Uterus (tissue), 3 donors: ENCODE measurements at regions not wholly inside any gene's neighbourhood (a gene's known extent, or its start where the extent isn't known, plus 50 kb on each side); places are given as distances from the start of the nearest gene placed in this dataset.
A peak's percentile ranks its signal among the peaks of the same experiment; 100 is the strongest.

Source experiments
- DNase-seq, 2 donors: peaks; one replicate each; pipeline ENCODE4 v3.0.0-alpha.2; 2019 to 2020
- H3K27ac ChIP-seq, 2 donors: fragments of 200-600 bp; sonication (generic); 1 replicate in 1 of 2; 2 replicates in 1 of 2; pipeline ENCODE4 v1.5.1; 2016 to 2018
- H3K27me3 ChIP-seq, 2 donors: fragments of 200-600 bp; sonication (generic); one replicate each; pipeline ENCODE4 v1.5.1; 2018 to 2019; ENCODE audit warnings: control low read depth in 1 of 2
- H3K36me3 ChIP-seq, 2 donors: fragments of 200-600 bp; sonication (generic); one replicate each; pipeline ENCODE4 v1.5.1; 2019; ENCODE audit warnings: control low read depth in 1 of 2
- H3K4me1 ChIP-seq, 2 donors: fragments of 200-600 bp; sonication (generic); one replicate each; pipeline ENCODE4 v1.5.1; 2018 to 2019; ENCODE audit warnings: control low read depth in 1 of 2
- H3K4me3 ChIP-seq, 2 donors: fragments of 200-600 bp; sonication (generic); 1 replicate in 1 of 2; 2 replicates in 1 of 2; pipeline ENCODE4 v1.5.1; 2018 to 2019; ENCODE audit warnings: mild to moderate bottlenecking in 1 of 2
- H3K9me3 ChIP-seq, 2 donors: fragments of 200-600 bp; sonication (generic); one replicate each; pipeline ENCODE4 v1.5.1; 2019; ENCODE audit warnings: control low read depth in 1 of 2
- POLR2A ChIP-seq, 2 donors: fragments of 450-650 bp; IDR thresholded peaks; one replicate each; pipeline ENCODE4 v1.6.1; 2016; ENCODE audit warnings: antibody characterized with exemption in 2 of 2, mild to moderate bottlenecking in 1 of 2, moderate library complexity in 1 of 2
- intact Hi-C: fragments of 100-400 bp; cut with DNase I; formaldehyde crosslinking; loops from one replicate; pipeline ENCODE4 v1.15.1; 2023; ENCODE audit warnings: low total_unique reads
- TF ChIP-seq, protein P1 (sequence below), 4 experiments: fragments of 200-600 bp in 2 of 4; fragments of 450-650 bp in 2 of 4; sonication (generic) in 2 of 4; IDR thresholded peaks; one replicate each; pipeline ENCODE4 v1.5.1; 2016 to 2019; ENCODE audit warnings: antibody characterized with exemption in 4 of 4, mild to moderate bottlenecking in 2 of 4, moderate library complexity in 1 of 4
- donor health status: DM: yes; HTN: yes; CAD: no.

- no peaks in the 10 kb centered on the region for H3K27me3 ChIP-seq
- no peaks in the 10 kb centered on the region for H3K4me1 ChIP-seq
- no peak overlapping the region for H3K27ac ChIP-seq
- H3K4me3 ChIP-seq = no peak overlapping the region
- intact Hi-C loops = no loop called here
- no peak for DNase-seq
- H3K36me3 ChIP-seq = no peaks in the 10 kb centered on the region
- H3K9me3 ChIP-seq = no peaks in the 10 kb centered on the region
- TF ChIP-seq, protein P1, sequence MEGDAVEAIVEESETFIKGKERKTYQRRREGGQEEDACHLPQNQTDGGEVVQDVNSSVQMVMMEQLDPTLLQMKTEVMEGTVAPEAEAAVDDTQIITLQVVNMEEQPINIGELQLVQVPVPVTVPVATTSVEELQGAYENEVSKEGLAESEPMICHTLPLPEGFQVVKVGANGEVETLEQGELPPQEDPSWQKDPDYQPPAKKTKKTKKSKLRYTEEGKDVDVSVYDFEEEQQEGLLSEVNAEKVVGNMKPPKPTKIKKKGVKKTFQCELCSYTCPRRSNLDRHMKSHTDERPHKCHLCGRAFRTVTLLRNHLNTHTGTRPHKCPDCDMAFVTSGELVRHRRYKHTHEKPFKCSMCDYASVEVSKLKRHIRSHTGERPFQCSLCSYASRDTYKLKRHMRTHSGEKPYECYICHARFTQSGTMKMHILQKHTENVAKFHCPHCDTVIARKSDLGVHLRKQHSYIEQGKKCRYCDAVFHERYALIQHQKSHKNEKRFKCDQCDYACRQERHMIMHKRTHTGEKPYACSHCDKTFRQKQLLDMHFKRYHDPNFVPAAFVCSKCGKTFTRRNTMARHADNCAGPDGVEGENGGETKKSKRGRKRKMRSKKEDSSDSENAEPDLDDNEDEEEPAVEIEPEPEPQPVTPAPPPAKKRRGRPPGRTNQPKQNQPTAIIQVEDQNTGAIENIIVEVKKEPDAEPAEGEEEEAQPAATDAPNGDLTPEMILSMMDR (IDR thresholded peaks at IDR 0.05) = no peak
- no peak for TF ChIP-seq POLR2A (IDR thresholded peaks at IDR 0.05)
These were observed 588.0 kb downstream of the BUD13 start for GRCh38 chr11:116184763-116185162.

GRCh38 chr11:116182356-116182966 is 590.3 kb downstream of the BUD13 start:
- no peak for TF ChIP-seq POLR2A (IDR thresholded peaks at IDR 0.05)
- TF ChIP-seq, protein P1 (IDR thresholded peaks at IDR 0.05) = no peak

DNA sequence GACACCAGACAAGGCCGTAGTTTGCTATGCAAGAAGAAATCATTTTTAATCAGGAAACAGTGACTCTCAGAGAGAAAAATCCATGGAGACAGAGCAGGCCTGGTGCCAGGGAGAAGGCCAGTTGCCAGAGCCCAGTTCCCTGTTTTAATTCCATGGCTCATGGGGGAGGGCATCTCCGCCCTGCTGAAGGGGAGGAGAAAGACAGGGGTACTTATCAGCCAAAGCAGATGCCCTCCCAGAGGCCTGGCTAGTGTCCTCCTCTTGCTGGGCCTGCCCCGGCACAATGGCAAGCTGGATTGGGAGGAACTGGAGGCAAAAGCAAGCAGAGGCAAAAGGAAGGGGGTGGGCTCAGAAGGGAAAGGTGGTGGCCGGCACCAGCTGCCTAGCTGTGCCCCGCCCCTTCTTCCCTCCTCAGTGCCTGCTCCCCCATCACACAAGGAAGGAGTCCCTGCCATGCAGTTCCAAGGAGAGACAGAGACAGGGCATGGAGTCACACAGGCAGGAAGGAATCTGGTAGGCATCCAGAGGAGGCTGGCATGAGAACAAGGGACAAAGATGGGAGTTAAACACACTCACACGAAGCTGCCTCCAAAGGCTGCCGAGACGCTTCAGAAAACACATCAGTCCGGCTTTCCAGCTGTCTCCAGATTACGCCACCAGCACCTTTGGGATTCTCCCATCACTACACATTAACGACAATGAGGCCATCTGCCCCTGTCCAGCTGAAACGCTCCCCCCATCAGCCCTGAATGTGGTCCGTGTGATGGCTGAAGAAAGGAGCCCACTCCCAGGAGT is 591.8 kb downstream of the BUD13 start:
- Histone ChIP-seq H3K36me3 (no peaks in the 10 kb centered on the region), H3K9me3 (no peaks in the 10 kb centered on the region), H3K27ac (peak overlapping the region; percentile 15 to 23), H3K4me1 (no peaks in the 10 kb centered on the region), H3K4me3 (no peak overlapping the region), H3K27me3 (no peaks in the 10 kb centered on the region)
- TF ChIP-seq, protein P1 (IDR thresholded peaks at IDR 0.05) = no peak
- TF ChIP-seq POLR2A (IDR thresholded peaks at IDR 0.05) = no peak
- DNase-seq = peak; percentile 24 to 58
- intact Hi-C loops = no loop called here

More at GRCh38 chr11:116182356-116182966, 590.3 kb downstream of the BUD13 start:
- no peaks in the 10 kb centered on the region for H3K9me3 ChIP-seq
- no peaks in the 10 kb centered on the region for H3K36me3 ChIP-seq
- no peak overlapping the region for H3K27ac ChIP-seq
- intact Hi-C loops = no loop called here
- no peak for DNase-seq
- no peaks in the 10 kb centered on the region for H3K27me3 ChIP-seq
- H3K4me1 ChIP-seq = no peaks in the 10 kb centered on the region
- no peak overlapping the region for H3K4me3 ChIP-seq

DNA sequence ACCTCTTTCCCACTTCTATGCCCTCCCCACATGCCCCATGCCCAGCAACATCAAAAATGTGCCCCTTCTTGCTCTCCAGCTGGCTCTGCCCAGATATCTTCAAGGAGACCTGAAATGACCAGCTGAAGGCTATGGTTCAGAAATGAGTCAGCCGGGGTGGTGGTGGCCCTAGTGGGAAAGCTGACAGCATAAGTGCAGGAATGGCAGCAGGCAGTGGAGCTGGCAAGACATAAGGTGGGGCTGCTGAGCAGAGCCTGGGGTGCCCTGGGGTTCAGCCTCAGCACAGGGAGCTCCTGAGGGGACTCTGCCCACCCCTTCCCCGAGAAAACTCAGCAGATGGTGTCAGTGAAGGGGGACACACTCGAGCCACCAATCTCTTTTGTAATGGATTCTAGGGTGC is 593.4 kb downstream of the BUD13 start:
- Histone ChIP-seq H3K27ac (no peak overlapping the region), H3K27me3 (no peaks in the 10 kb centered on the region), H3K36me3 (no peaks in the 10 kb centered on the region), H3K4me1 (no peaks in the 10 kb centered on the region), H3K9me3 (no peaks in the 10 kb centered on the region), H3K4me3 (no peak overlapping the region)
- no peak for DNase-seq
- intact Hi-C loops = no loop called here
- no peak for TF ChIP-seq POLR2A (IDR thresholded peaks at IDR 0.05)
- TF ChIP-seq, protein P1 (IDR thresholded peaks at IDR 0.05) = no peak

- Histone ChIP-seq H3K4me1 (no peaks in the 10 kb centered on the region), H3K27ac (no peak overlapping the region)
- TF ChIP-seq, protein P1 (IDR thresholded peaks at IDR 0.05) = no peak
- no peak for TF ChIP-seq POLR2A (IDR thresholded peaks at IDR 0.05)
These were observed 595.1 kb downstream of the BUD13 start for GRCh38 chr11:116177521-116178210.

More at GRCh38 chr11:116177521-116178210, 595.1 kb downstream of the BUD13 start:
- intact Hi-C loops = no loop called here
- H3K4me3 ChIP-seq = no peak overlapping the region
- no peak for DNase-seq
- no peaks in the 10 kb centered on the region for H3K27me3 ChIP-seq
- no peaks in the 10 kb centered on the region for H3K9me3 ChIP-seq
- H3K36me3 ChIP-seq = no peaks in the 10 kb centered on the region
